ENCODE measurements at regions not wholly inside any gene's neighbourhood (a gene's known extent, or its start where the extent isn't known, plus 50 kb on each side); places are given as distances from the start of the nearest gene placed in this dataset.

- H3K4me3 ChIP-seq (replicated peaks; ENCODE audit: low read depth, low read length) = no peak overlapping the region
- TF ChIP-seq CTCF (IDR thresholded peaks at IDR 0.05; ENCODE audit: low read depth, low read length, missing control alignments) = no peak
- no peak for DNase-seq (ENCODE audit: extremely low read depth, low read depth)
Measured at GRCh38 chr2:144261336-144261735, 258.6 kb downstream of the ZEB2 start.

GRCh38 chr2:144259332-144259731 lies 260.6 kb downstream of the ZEB2 start:
- TF ChIP-seq CTCF (IDR thresholded peaks at IDR 0.05; ENCODE audit: low read depth, low read length, missing control alignments) = no peak
- no peak for DNase-seq (ENCODE audit: extremely low read depth, low read depth)
- H3K4me3 ChIP-seq (replicated peaks; ENCODE audit: low read depth, low read length) = no peak overlapping the region

GRCh38 chr2:144258154-144258553 lies 261.8 kb downstream of the ZEB2 start:
- no peak overlapping the region for H3K4me3 ChIP-seq (replicated peaks; ENCODE audit: low read depth, low read length)
- no peak for DNase-seq (ENCODE audit: extremely low read depth, low read depth)
- TF ChIP-seq CTCF (IDR thresholded peaks at IDR 0.05; ENCODE audit: low read depth, low read length, missing control alignments) = no peak

- H3K4me3 ChIP-seq (replicated peaks; ENCODE audit: low read depth, low read length) = no peak overlapping the region
- DNase-seq (ENCODE audit: extremely low read depth, low read depth) = no peak
- TF ChIP-seq CTCF (IDR thresholded peaks at IDR 0.05; ENCODE audit: low read depth, low read length, missing control alignments) = no peak
Measured at GRCh38 chr2:144256996-144257707, 262.8 kb downstream of the ZEB2 start.

GRCh38 chr2:144254342-144255235 lies 265.3 kb downstream of the ZEB2 start:
- no peak for DNase-seq (ENCODE audit: extremely low read depth, low read depth)
- TF ChIP-seq CTCF (IDR thresholded peaks at IDR 0.05; ENCODE audit: low read depth, low read length, missing control alignments) = no peak
- H3K4me3 ChIP-seq (replicated peaks; ENCODE audit: low read depth, low read length) = no peak overlapping the region

GRCh38 chr2:144253743-144254142 lies 266.2 kb downstream of the ZEB2 start:
- H3K4me3 ChIP-seq (replicated peaks; ENCODE audit: low read depth, low read length) = no peak overlapping the region
- no peak for TF ChIP-seq CTCF (IDR thresholded peaks at IDR 0.05; ENCODE audit: low read depth, low read length, missing control alignments)
- no peak for DNase-seq (ENCODE audit: extremely low read depth, low read depth)
